Lung (tissue), 11 donors: ENCODE measurements at regions not wholly inside any gene's neighbourhood (a gene's known extent, or its start where the extent isn't known, plus 50 kb on each side); places are given as distances from the start of the nearest gene placed in this dataset.

Experiments
- ATAC-seq: fragments of 200-7000 bp; cut with Tn5 transposase; one replicate; pipeline ENCODE4 v1.9.1; 2020; ENCODE audit warnings: moderate number of reproducible peaks; ENCODE audit not compliant: insufficient read depth, low FRiP score
- DNase-seq, 3 donors: peaks; one replicate each; pipeline ENCODE4 v3.0.0-alpha.2; 2013 to 2017
- H3K27ac ChIP-seq, 2 donors: one replicate each; pipeline ENCODE4 v1.5.1; 2013; ENCODE audit warnings: mild to moderate bottlenecking in 2 of 2, moderate library complexity in 2 of 2, control low read depth in 1 of 2, inconsistent platforms in 1 of 2, low read depth in 1 of 2, low read length in 1 of 2
- H3K27me3 ChIP-seq, 3 donors: one replicate each; pipeline ENCODE4 v1.5.1; 2013; ENCODE audit warnings: low read length in 2 of 3; ENCODE audit not compliant: control insufficient read depth in 3 of 3, insufficient read depth in 3 of 3
- H3K36me3 ChIP-seq, 4 donors: one replicate each; pipeline ENCODE4 v1.5.1; 2013; ENCODE audit warnings: low read length in 4 of 4, mild to moderate bottlenecking in 1 of 4, moderate library complexity in 1 of 4; ENCODE audit not compliant: control insufficient read depth in 4 of 4, insufficient read depth in 4 of 4
- H3K4me1 ChIP-seq, 5 donors: one replicate each; pipeline ENCODE4 v1.5.1; 2013; ENCODE audit warnings: low read length in 5 of 5, mild to moderate bottlenecking in 2 of 5, moderate library complexity in 1 of 5; ENCODE audit not compliant: control insufficient read depth in 5 of 5, insufficient read depth in 5 of 5
- H3K4me3 ChIP-seq: one replicate; pipeline ENCODE4 v1.5.1; 2013; ENCODE audit warnings: mild to moderate bottlenecking, control low read depth, moderate library complexity
- H3K9ac ChIP-seq, 2 donors: one replicate each; pipeline ENCODE4 v1.5.1; 2013; ENCODE audit warnings: low read length in 2 of 2, control low read depth in 1 of 2; ENCODE audit not compliant: insufficient read depth in 1 of 2
- H3K9me3 ChIP-seq, 4 donors: one replicate each; pipeline ENCODE4 v1.5.1; 2013; ENCODE audit warnings: low read length in 3 of 4, mild to moderate bottlenecking in 1 of 4, moderate library complexity in 1 of 4; ENCODE audit not compliant: control insufficient read depth in 4 of 4, insufficient read depth in 3 of 4
- WGBS, 2 donors: extraction: QIAGEN DNeasy Blood & Tissue Kit; methylation state at CpG; one replicate each; pipeline ENCODE4 v1.1.7; 2013; 5-methylcytosine and 5-hydroxymethylcytosine counted together
- TF ChIP-seq, protein P1 (sequence below): IDR thresholded peaks from 2 replicates; pipeline ENCODE4 v1.5.1; 2012; ENCODE audit warnings: mild to moderate bottlenecking; ENCODE audit errors: control extremely low read depth, extremely low read depth
- donor health status: control.
- donor health status: control.
- donor health status: Bipolar disorder and iron deficiency.
- donor health status: healthy.
- donor health status: DM: yes; HTN: yes; CAD: no.

DNA sequence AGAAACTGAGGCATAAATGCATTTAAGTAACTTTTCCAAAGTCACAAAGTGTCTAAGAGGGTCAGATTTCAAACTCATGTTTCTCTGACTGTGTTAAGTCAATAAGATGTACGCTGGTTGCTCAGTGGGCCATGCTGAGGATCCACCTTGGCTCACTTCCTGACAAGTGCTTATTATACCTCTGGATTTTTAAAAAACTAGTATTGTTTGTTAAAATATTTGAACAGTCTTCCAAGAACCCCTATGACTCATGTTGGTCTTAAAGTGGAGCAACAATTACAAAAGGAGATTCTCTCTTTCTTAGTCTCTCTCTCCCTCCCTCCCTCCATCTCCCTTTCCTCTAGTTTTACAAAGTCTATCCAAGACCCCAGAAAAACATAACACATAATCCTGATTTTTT lies 1050.2 kb downstream of the AGBL1 start:
- WGBS, 2 donors, result 78 to 89% methylated on average over 1 of the region's 1 CpG
- TF ChIP-seq, protein P1, sequence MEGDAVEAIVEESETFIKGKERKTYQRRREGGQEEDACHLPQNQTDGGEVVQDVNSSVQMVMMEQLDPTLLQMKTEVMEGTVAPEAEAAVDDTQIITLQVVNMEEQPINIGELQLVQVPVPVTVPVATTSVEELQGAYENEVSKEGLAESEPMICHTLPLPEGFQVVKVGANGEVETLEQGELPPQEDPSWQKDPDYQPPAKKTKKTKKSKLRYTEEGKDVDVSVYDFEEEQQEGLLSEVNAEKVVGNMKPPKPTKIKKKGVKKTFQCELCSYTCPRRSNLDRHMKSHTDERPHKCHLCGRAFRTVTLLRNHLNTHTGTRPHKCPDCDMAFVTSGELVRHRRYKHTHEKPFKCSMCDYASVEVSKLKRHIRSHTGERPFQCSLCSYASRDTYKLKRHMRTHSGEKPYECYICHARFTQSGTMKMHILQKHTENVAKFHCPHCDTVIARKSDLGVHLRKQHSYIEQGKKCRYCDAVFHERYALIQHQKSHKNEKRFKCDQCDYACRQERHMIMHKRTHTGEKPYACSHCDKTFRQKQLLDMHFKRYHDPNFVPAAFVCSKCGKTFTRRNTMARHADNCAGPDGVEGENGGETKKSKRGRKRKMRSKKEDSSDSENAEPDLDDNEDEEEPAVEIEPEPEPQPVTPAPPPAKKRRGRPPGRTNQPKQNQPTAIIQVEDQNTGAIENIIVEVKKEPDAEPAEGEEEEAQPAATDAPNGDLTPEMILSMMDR, result no peak
- no peaks in the 10 kb centered on the region for H3K27me3 ChIP-seq
- DNase-seq, result no peak
- H3K9me3 ChIP-seq, result no peaks in the 10 kb centered on the region
- H3K36me3 ChIP-seq, result no peaks in the 10 kb centered on the region
- no peak overlapping the region for H3K4me3 ChIP-seq
- no peak for ATAC-seq
- no peak overlapping the region for H3K9ac ChIP-seq
- H3K4me1 ChIP-seq, result no peaks in the 10 kb centered on the region
- H3K27ac ChIP-seq, result no peak overlapping the region

- Histone ChIP-seq H3K4me3 (no peak overlapping the region), H3K9me3 (no peaks in the 10 kb centered on the region), H3K36me3 (no peaks in the 10 kb centered on the region), H3K9ac (no peak overlapping the region), H3K27ac (no peak overlapping the region), H3K27me3 (no peaks in the 10 kb centered on the region), H3K4me1 (peaks cover 0 to 3% (median 0%) of the 10 kb centered on the region in 5 donors)
- 89 to 91% methylated on average over 27 of the region's 27 CpGs for WGBS, 2 donors
- TF ChIP-seq, protein P1, result no peak
- DNase-seq, result no peak
- no peak for ATAC-seq
These were observed 1044.2 kb downstream of the AGBL1 start for GRCh38 chr15:87123676-87124382.

GRCh38 chr15:87121336-87121735 lies 1041.7 kb downstream of the AGBL1 start:
- no peak for ATAC-seq

More at GRCh38 chr15:87121336-87121735, 1041.7 kb downstream of the AGBL1 start:
- no peaks in the 10 kb centered on the region for H3K9me3 ChIP-seq
- H3K36me3 ChIP-seq, result no peaks in the 10 kb centered on the region
- no peak overlapping the region for H3K4me3 ChIP-seq
- H3K27ac ChIP-seq, result no peak overlapping the region
- H3K4me1 ChIP-seq, result peaks cover 0 to 10% (median 0%) of the 10 kb centered on the region in 5 donors
- WGBS, 2 donors, result 60 to 77% methylated on average over 2 of the region's 2 CpGs
- H3K27me3 ChIP-seq, result no peaks in the 10 kb centered on the region
- H3K9ac ChIP-seq, result no peak overlapping the region
- no peak for DNase-seq
- TF ChIP-seq, protein P1, result no peak
